Trophoblast cell (in vitro differentiated cells and primary cell): ENCODE measurements at regions not wholly inside any gene's neighbourhood (a gene's known extent, or its start where the extent isn't known, plus 50 kb on each side); places are given as distances from the start of the nearest gene placed in this dataset.

Experiments
- DNase-seq, 2 donors: peaks; one replicate each; pipeline ENCODE4 v3.0.0-alpha.2; 2016
- H2AFZ ChIP-seq: 2 replicates; pipeline ENCODE4 v1.6.1; 2013; ENCODE audit warnings: low read length, moderate library complexity, mild to moderate bottlenecking; ENCODE audit not compliant: insufficient read depth, poor library complexity
- H2AK5ac ChIP-seq: 2 replicates; pipeline ENCODE4 v1.6.1; 2013; ENCODE audit warnings: mild to moderate bottlenecking, low read length
- H2BK120ac ChIP-seq: 2 replicates; pipeline ENCODE4 v1.6.1; 2013; ENCODE audit warnings: low read length, mild to moderate bottlenecking, moderate library complexity; ENCODE audit not compliant: insufficient read depth, poor library complexity
- H2BK12ac ChIP-seq: 2 replicates; pipeline ENCODE4 v1.6.1; 2013; ENCODE audit warnings: mild to moderate bottlenecking, low read length, moderate library complexity
- H2BK5ac ChIP-seq: 2 replicates; pipeline ENCODE4 v1.6.1; 2013; ENCODE audit warnings: low read length, low read depth, moderate library complexity, mild to moderate bottlenecking; ENCODE audit not compliant: poor library complexity
- H3K14ac ChIP-seq: 2 replicates; pipeline ENCODE4 v1.6.1; 2013; ENCODE audit warnings: mild to moderate bottlenecking, low read length
- H3K18ac ChIP-seq: 2 replicates; pipeline ENCODE4 v1.6.1; 2013; ENCODE audit warnings: mild to moderate bottlenecking, low read length
- H3K23ac ChIP-seq: 2 replicates; pipeline ENCODE4 v1.6.1; 2013; ENCODE audit warnings: low read length
- H3K27ac ChIP-seq: 2 replicates; pipeline ENCODE4 v1.5.1; 2013; ENCODE audit warnings: low read depth, mild to moderate bottlenecking, inconsistent platforms, low read length, moderate library complexity
- H3K27me3 ChIP-seq: 2 replicates; pipeline ENCODE4 v1.6.1; 2013; ENCODE audit warnings: inconsistent platforms, mild to moderate bottlenecking, low read length, moderate library complexity; ENCODE audit not compliant: insufficient read depth
- H3K36me3 ChIP-seq, 2 experiments: 1 replicate in 1 of 2; 2 replicates in 1 of 2; pipeline ENCODE4 v1.6.1; 2013; ENCODE audit warnings: low read length in 2 of 2, mild to moderate bottlenecking in 2 of 2, moderate library complexity in 1 of 2; ENCODE audit not compliant: insufficient read depth in 2 of 2, control insufficient read depth in 1 of 2
- H3K4ac ChIP-seq: 2 replicates; pipeline ENCODE4 v1.6.1; 2013; ENCODE audit warnings: low read depth, mild to moderate bottlenecking, low read length, moderate library complexity
- H3K4me1 ChIP-seq, 2 experiments: 1 replicate in 1 of 2; 2 replicates in 1 of 2; pipeline ENCODE4 v1.6.1; 2013; ENCODE audit warnings: low read length in 2 of 2, mild to moderate bottlenecking in 2 of 2, moderate library complexity in 1 of 2; ENCODE audit not compliant: insufficient read depth in 2 of 2, control insufficient read depth in 1 of 2
- H3K4me2 ChIP-seq: 2 replicates; pipeline ENCODE4 v1.6.1; 2013; ENCODE audit warnings: inconsistent platforms, mild to moderate bottlenecking, low read length, moderate library complexity
- H3K4me3 ChIP-seq: 2 replicates; pipeline ENCODE4 v1.5.1; 2013; ENCODE audit warnings: mild to moderate bottlenecking, low read depth, low read length, inconsistent platforms
- H3K79me1 ChIP-seq: one replicate; pipeline ENCODE4 v1.6.1; 2013; ENCODE audit warnings: low read length
- H3K79me2 ChIP-seq: 2 replicates; pipeline ENCODE4 v1.6.1; 2013; ENCODE audit warnings: low read length, mild to moderate bottlenecking; ENCODE audit not compliant: control insufficient read depth, insufficient read depth, poor library complexity
- H3K9ac ChIP-seq: 2 replicates; pipeline ENCODE4 v1.6.1; 2013; ENCODE audit warnings: mild to moderate bottlenecking, low read length
- H3K9me3 ChIP-seq: 2 replicates; pipeline ENCODE4 v1.6.1; 2013; ENCODE audit warnings: low read depth, mild to moderate bottlenecking, control low read depth, inconsistent platforms, low read length; ENCODE audit not compliant: insufficient read depth
- H4K12ac ChIP-seq: 2 replicates; pipeline ENCODE4 v1.6.1; 2013; ENCODE audit warnings: low read depth, mild to moderate bottlenecking, low read length, moderate library complexity
- H4K8ac ChIP-seq: 2 replicates; pipeline ENCODE4 v1.6.1; 2013; ENCODE audit warnings: low read depth, mild to moderate bottlenecking, low read length, moderate library complexity
- H4K91ac ChIP-seq: one replicate; pipeline ENCODE4 v1.6.1; 2013; ENCODE audit warnings: low read depth, mild to moderate bottlenecking, low read length, moderate library complexity
- WGBS: extraction: QIAGEN DNeasy Blood & Tissue Kit; methylation state at CpG from one replicate; pipeline ENCODE4 v1.1.7; 2013; ENCODE audit warnings: missing lambda C conversion rate; ENCODE audit not compliant: insufficient read length, insufficient coverage; ENCODE audit errors: extremely low coverage; 5-methylcytosine and 5-hydroxymethylcytosine counted together

DNA sequence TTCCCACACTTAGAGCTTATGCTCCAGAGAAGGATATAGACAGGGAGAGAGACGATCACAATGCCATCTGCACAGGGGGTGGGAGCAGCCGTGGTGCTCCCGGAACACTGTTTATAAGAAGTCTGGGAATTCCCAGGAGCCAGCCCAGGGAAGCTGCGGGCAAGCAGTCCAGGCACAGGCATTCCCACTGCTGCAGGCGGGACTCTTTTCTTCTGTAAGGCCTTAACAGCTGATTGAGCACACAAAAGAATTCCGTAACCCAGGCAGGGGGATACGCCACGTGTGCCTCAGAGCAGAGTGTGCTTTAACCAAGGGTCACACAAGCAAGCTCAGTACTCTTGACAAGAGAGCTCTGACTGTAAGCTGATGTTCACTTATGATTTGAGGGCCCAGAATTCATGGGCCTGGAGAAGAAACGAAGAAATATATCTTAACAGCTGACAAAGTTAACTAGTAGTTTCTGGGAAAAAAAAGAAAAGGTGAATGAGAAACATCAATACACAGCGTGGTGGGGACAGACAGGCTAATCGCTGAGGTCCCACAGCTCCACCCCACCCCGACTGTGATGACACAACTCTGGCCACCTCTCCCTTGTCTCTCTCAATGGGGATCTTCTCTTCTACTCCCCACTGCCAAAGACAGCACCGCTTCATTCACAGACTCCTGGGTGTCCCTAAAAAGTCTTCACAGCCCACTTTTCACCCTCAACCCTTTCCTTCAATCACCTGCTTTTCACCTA is 85.9 kb upstream of the SIMC1 start:
- Histone ChIP-seq H3K4ac (no peak overlapping the region), H3K79me1 (no peaks in the 10 kb centered on the region), H3K18ac (no peak overlapping the region), H3K4me3 (no peak overlapping the region), H3K4me2 (no peak overlapping the region), H2AFZ (no peak overlapping the region), H3K4me1 (no peaks in the 10 kb centered on the region), H3K27me3 (no peaks in the 10 kb centered on the region), H3K23ac (no peak overlapping the region), H3K14ac (no peak overlapping the region), H3K27ac (no peak overlapping the region), H4K91ac (no peak overlapping the region), H2BK120ac (no peak overlapping the region), H2BK5ac (no peak overlapping the region), H4K12ac (no peak overlapping the region), H3K9ac (no peak overlapping the region), H3K79me2 (no peaks in the 10 kb centered on the region), H2BK12ac (no peak overlapping the region), H3K36me3 (no peaks in the 10 kb centered on the region), H4K8ac (no peak overlapping the region), H2AK5ac (no peak overlapping the region), H3K9me3 (peaks cover 3% of the 10 kb centered on the region)
- no CpG with 5 or more reads among the region's 13 CpGs for whole genome bisulfite sequencing
- no peak for DNase-seq

DNA sequence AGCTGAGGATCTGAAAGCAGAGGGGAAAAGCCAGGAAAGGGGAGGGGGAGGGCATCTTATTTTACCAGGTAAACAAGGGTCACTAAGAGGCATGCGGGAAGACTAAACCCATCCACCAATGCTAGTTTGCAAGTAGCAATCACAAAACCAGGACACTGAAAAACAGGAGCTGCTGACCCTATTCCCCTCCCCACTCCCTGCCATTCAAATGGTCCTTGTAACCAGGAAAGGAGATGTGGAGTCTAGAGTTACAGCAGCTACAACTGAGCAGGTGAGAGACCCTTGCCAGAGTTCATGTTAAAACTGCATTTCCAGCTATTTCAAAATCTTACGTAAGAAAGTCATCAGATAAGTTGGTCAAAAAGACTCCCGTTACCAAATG is 85.3 kb upstream of the SIMC1 start:
- H3K4me2 ChIP-seq, result no peak overlapping the region
- H4K91ac ChIP-seq, result no peak overlapping the region
- no peak overlapping the region for H3K4me3 ChIP-seq
- H3K79me1 ChIP-seq, result no peaks in the 10 kb centered on the region
- H3K79me2 ChIP-seq, result no peaks in the 10 kb centered on the region
- H2BK5ac ChIP-seq, result no peak overlapping the region
- H2AFZ ChIP-seq, result no peak overlapping the region
- no peak overlapping the region for H4K8ac ChIP-seq
- peaks cover 3% of the 10 kb centered on the region for H3K9me3 ChIP-seq
- no peak overlapping the region for H3K27ac ChIP-seq
- H2BK120ac ChIP-seq, result no peak overlapping the region
- H4K12ac ChIP-seq, result no peak overlapping the region
- H3K18ac ChIP-seq, result no peak overlapping the region
- H3K27me3 ChIP-seq, result no peaks in the 10 kb centered on the region
- H2AK5ac ChIP-seq, result no peak overlapping the region
- no peak overlapping the region for H2BK12ac ChIP-seq
- H3K23ac ChIP-seq, result no peak overlapping the region
- H3K9ac ChIP-seq, result no peak overlapping the region
- no peaks in the 10 kb centered on the region for H3K36me3 ChIP-seq
- no CpG with 5 or more reads among the region's 3 CpGs for WGBS
- no peaks in the 10 kb centered on the region for H3K4me1 ChIP-seq
- no peak overlapping the region for H3K4ac ChIP-seq
- no peak for DNase-seq
- no peak overlapping the region for H3K14ac ChIP-seq

DNA sequence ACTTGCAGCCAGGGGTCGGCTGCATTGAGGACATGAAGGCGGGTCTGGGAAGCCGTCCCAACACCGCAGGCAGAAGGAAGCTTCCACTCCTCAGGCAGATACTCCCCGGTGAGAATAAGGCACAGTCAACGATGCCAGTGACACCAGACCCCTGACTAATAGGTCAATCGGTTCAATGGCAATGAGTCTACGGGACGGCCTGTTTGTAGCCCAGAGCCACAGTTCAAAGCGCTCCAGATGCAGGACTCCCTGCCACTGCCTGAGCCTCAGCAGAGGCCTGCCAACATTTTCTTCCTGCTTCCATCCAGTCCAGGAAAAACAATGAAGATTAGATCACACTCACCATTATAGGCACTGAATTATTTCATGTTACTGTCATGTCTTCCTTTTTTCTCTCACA is 84.5 kb upstream of the SIMC1 start:
- Histone ChIP-seq H2BK120ac (no peak overlapping the region), H3K79me1 (no peaks in the 10 kb centered on the region), H3K4me1 (no peaks in the 10 kb centered on the region), H3K4me3 (no peak overlapping the region), H2AK5ac (no peak overlapping the region), H3K18ac (no peak overlapping the region), H4K91ac (no peak overlapping the region), H3K9me3 (peaks cover 3% of the 10 kb centered on the region), H3K27me3 (no peaks in the 10 kb centered on the region), H3K9ac (no peak overlapping the region), H2AFZ (no peak overlapping the region), H3K4ac (no peak overlapping the region), H3K4me2 (no peak overlapping the region), H4K8ac (no peak overlapping the region), H3K36me3 (no peaks in the 10 kb centered on the region), H3K79me2 (no peaks in the 10 kb centered on the region), H2BK12ac (no peak overlapping the region), H2BK5ac (no peak overlapping the region), H3K14ac (no peak overlapping the region), H3K23ac (no peak overlapping the region), H3K27ac (no peak overlapping the region), H4K12ac (no peak overlapping the region)
- no peak for DNase-seq
- no CpG with 5 or more reads among the region's 10 CpGs for WGBS

DNA sequence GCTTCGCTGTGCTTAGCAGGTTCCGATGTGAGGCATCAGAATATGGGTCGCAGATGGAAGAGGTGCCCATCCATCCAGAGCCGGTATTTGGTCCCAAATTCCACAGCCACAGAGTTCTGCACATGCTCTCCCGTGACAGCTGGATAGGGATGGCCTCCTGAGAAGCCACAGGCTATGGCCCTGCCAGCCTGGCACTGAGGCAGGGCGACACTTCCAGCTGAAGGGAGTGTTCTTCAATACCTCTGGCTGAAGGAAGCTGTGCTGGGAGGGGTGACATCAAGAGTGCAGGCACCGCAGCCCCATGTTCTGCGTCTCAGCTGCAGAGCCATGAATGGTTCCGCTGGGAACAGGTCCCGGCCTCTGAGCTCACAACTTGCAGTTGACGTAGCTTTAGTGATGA is 83.4 kb upstream of the SIMC1 start:
- no peaks in the 10 kb centered on the region for H3K27me3 ChIP-seq
- no peak overlapping the region for H3K27ac ChIP-seq
- no peak overlapping the region for H4K12ac ChIP-seq
- H3K36me3 ChIP-seq, result no peaks in the 10 kb centered on the region
- H2AFZ ChIP-seq, result no peak overlapping the region
- no peak overlapping the region for H3K4ac ChIP-seq
- no peak overlapping the region for H3K18ac ChIP-seq
- no peak overlapping the region for H2AK5ac ChIP-seq
- no peaks in the 10 kb centered on the region for H3K4me1 ChIP-seq
- no CpG with 5 or more reads among the region's 11 CpGs for WGBS
- no peak overlapping the region for H3K4me2 ChIP-seq
- H2BK5ac ChIP-seq, result no peak overlapping the region
- H3K9me3 ChIP-seq, result peaks cover 3% of the 10 kb centered on the region
- no peaks in the 10 kb centered on the region for H3K79me2 ChIP-seq
- H3K79me1 ChIP-seq, result no peaks in the 10 kb centered on the region
- no peak overlapping the region for H4K8ac ChIP-seq
- H2BK12ac ChIP-seq, result no peak overlapping the region
- no peak overlapping the region for H2BK120ac ChIP-seq
- H3K14ac ChIP-seq, result no peak overlapping the region
- H3K23ac ChIP-seq, result no peak overlapping the region
- no peak overlapping the region for H3K4me3 ChIP-seq
- no peak for DNase-seq
- H3K9ac ChIP-seq, result no peak overlapping the region
- no peak overlapping the region for H4K91ac ChIP-seq
